OCI-LY3 (cell line): ENCODE measurements at regions not wholly inside any gene's neighbourhood (a gene's known extent, or its start where the extent isn't known, plus 50 kb on each side); places are given as distances from the start of the nearest gene placed in this dataset.

Source experiments
- CTCF ChIP-seq: fragments of 200-600, 300-600 bp; sonication (generic); IDR thresholded peaks from 2 replicates; pipeline ENCODE4 v1.5.1; 2014; ENCODE audit warnings: antibody characterized with exemption, low read length, low read depth
- EZH2phosphoT487 ChIP-seq: fragments of 200-600 bp; shearing (Covaris generic); IDR thresholded peaks from 2 replicates; pipeline ENCODE4 v1.6.1; 2018; ENCODE audit warnings: antibody characterized with exemption, mixed run types, low read depth

GRCh38 chr15:83356501-83357399, 72.3 kb upstream of the BNC1 start:
- no peak for TF ChIP-seq CTCF
- TF ChIP-seq EZH2phosphoT487 = no peak
